ENCODE measurements at regions not wholly inside any gene's neighbourhood (a gene's known extent, or its start where the extent isn't known, plus 50 kb on each side); places are given as distances from the start of the nearest gene placed in this dataset.

DNA sequence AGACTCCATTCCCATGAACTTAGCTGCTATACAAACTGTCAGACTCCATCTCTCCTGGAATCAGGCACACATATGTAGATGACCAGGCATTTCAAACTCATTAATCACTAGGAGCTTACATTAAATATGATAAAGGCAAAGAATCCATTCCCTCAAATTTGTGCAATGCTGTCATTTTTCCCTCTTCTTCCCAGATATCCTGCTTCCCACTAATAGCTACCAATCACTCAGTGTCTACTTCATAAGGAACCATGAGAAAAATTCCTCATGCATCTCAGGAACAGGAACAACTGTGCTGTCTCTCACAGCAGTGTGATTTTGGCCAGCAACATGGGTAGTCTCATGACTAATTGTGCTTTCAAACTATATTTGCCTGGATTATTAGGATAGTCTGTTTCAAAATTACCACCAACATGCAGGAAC is 133.9 kb downstream of the DKK1 start:
- H3K36me3 ChIP-seq (ENCODE audit: control insufficient read depth in 2 of 2, extremely low read depth in 1 of 2, insufficient read depth in 2 of 2, low read length in 2 of 2) = peaks cover 0 to 10% of the 10 kb centered on the region in 2 experiments
- no peaks in the 10 kb centered on the region for H3K27me3 ChIP-seq (ENCODE audit: control insufficient read depth, extremely low read depth, insufficient read depth, low read length)
- H3K27ac ChIP-seq (ENCODE audit: control insufficient read depth, insufficient read depth, low read length) = peak overlapping the region; percentile 19
- H4K20me1 ChIP-seq (ENCODE audit: control insufficient read depth, extremely low read depth, insufficient read depth, low read length) = no peaks in the 10 kb centered on the region
- no peak overlapping the region for H3K4me2 ChIP-seq (ENCODE audit: control insufficient read depth, extremely low read depth, insufficient read depth, low read depth, low read length)
- DNase-seq (ENCODE audit: low read depth, low spot score) (no peak), FAIRE-seq (peak; percentile 81)
- no peaks in the 10 kb centered on the region for H3K9me1 ChIP-seq (ENCODE audit: control insufficient read depth, extremely low read depth, insufficient read depth, low read length)
- peaks cover 15% of the 10 kb centered on the region for H3K79me2 ChIP-seq (ENCODE audit: control insufficient read depth, insufficient read depth, low read length)
- TF ChIP-seq CTCF (optimal IDR thresholded peaks at IDR 0.05 in 1 of 3, IDR thresholded peaks at IDR 0.05 in 1 of 3, conservative IDR thresholded peaks at IDR 0.05 in 1 of 3; ENCODE audit: extremely low read depth in 1 of 3, insufficient read depth in 2 of 3, low read length in 3 of 3) = no peak
- TF ChIP-seq EZH2 (IDR thresholded peaks at IDR 0.05; ENCODE audit: low read length) = no peak
- peaks cover 60% of the 10 kb centered on the region for H3K4me1 ChIP-seq (ENCODE audit: control insufficient read depth, extremely low read depth, insufficient read depth, low read length)
- no peaks in the 10 kb centered on the region for H3K9me3 ChIP-seq (ENCODE audit: control insufficient read depth, low read depth, low read length)
- H3K9ac ChIP-seq (ENCODE audit: control insufficient read depth, extremely low read depth, insufficient read depth, low read length) = no peak overlapping the region
- H2AFZ ChIP-seq (ENCODE audit: control insufficient read depth, low read length) = no peak overlapping the region
- dilution Hi-C loops (cut with MboI; ENCODE audit: extremely low pct_ligation_motif_present, low sequenced_read_pairs) = no loop called here
- H3K4me3 ChIP-seq (ENCODE audit: control insufficient read depth in 2 of 3, extremely low read depth in 1 of 3, insufficient read depth in 2 of 3, low read depth in 1 of 3, low read length in 3 of 3) = no peak overlapping the region

- peaks cover 0 to 10% of the 10 kb centered on the region in 2 experiments for H3K36me3 ChIP-seq (ENCODE audit: control insufficient read depth in 2 of 2, extremely low read depth in 1 of 2, insufficient read depth in 2 of 2, low read length in 2 of 2)
- H3K4me1 ChIP-seq (ENCODE audit: control insufficient read depth, extremely low read depth, insufficient read depth, low read length) = peaks cover 66% of the 10 kb centered on the region
- no peaks in the 10 kb centered on the region for H3K27me3 ChIP-seq (ENCODE audit: control insufficient read depth, extremely low read depth, insufficient read depth, low read length)
- H3K79me2 ChIP-seq (ENCODE audit: control insufficient read depth, insufficient read depth, low read length) = peaks cover 36% of the 10 kb centered on the region
- H4K20me1 ChIP-seq (ENCODE audit: control insufficient read depth, extremely low read depth, insufficient read depth, low read length) = no peaks in the 10 kb centered on the region
- H3K27ac ChIP-seq (ENCODE audit: control insufficient read depth, insufficient read depth, low read length) = peak overlapping the region; percentile 89
- dilution Hi-C loops (cut with MboI; ENCODE audit: extremely low pct_ligation_motif_present, low sequenced_read_pairs) = no loop called here
- FAIRE-seq = no peak
- H2AFZ ChIP-seq (ENCODE audit: control insufficient read depth, low read length) = no peak overlapping the region
- H3K4me3 ChIP-seq (ENCODE audit: control insufficient read depth in 2 of 3, extremely low read depth in 1 of 3, insufficient read depth in 2 of 3, low read depth in 1 of 3, low read length in 3 of 3) = peak overlapping the region in 1 of 3 experiments; percentile 45
- peak overlapping the region; percentile 86 for H3K4me2 ChIP-seq (ENCODE audit: control insufficient read depth, extremely low read depth, insufficient read depth, low read depth, low read length)
- no peaks in the 10 kb centered on the region for H3K9me1 ChIP-seq (ENCODE audit: control insufficient read depth, extremely low read depth, insufficient read depth, low read length)
- TF ChIP-seq CTCF (optimal IDR thresholded peaks at IDR 0.05 in 1 of 3, IDR thresholded peaks at IDR 0.05 in 1 of 3, conservative IDR thresholded peaks at IDR 0.05 in 1 of 3; ENCODE audit: extremely low read depth in 1 of 3, insufficient read depth in 2 of 3, low read length in 3 of 3) (no peak), EZH2 (IDR thresholded peaks at IDR 0.05; ENCODE audit: low read length) (no peak)
- H3K9ac ChIP-seq (ENCODE audit: control insufficient read depth, extremely low read depth, insufficient read depth, low read length) = no peak overlapping the region
- no peak for DNase-seq (ENCODE audit: low read depth, low spot score)
- H3K9me3 ChIP-seq (ENCODE audit: control insufficient read depth, low read depth, low read length) = no peaks in the 10 kb centered on the region
Measured at GRCh38 chr10:52450762-52451291, 136.7 kb downstream of the DKK1 start.

Data from keratinocyte (primary cell).